ENCODE measurements at regions not wholly inside any gene's neighbourhood (a gene's known extent, or its start where the extent isn't known, plus 50 kb on each side); places are given as distances from the start of the nearest gene placed in this dataset.

- Histone ChIP-seq H3K27ac (no peak overlapping the region), H3K27me3 (no peaks in the 10 kb centered on the region), H3K36me3 (replicated peaks in 1 of 2) (no peaks in the 10 kb centered on the region), H3K4me3 (peak overlapping the region in 1 of 4 donors; percentile 33), H3K9me3 (replicated peaks in 1 of 3) (no peaks in the 10 kb centered on the region), H3K4me1 (replicated peaks in 1 of 2) (no peaks in the 10 kb centered on the region)
- peak; percentile 25 to 57 (median 44) for DNase-seq
- intact Hi-C loops (cut with DNase I), result no loop called here
- peak; percentile 53 to 70 (median 64) for TF ChIP-seq CTCF (IDR thresholded peaks at IDR 0.05)
- TF ChIP-seq POLR2A (IDR thresholded peaks at IDR 0.05), result no peak
- WGBS, 4 donors, result 24 to 38% (median 28%) methylated on average over 9 to 10 of the region's 10 CpGs
Observed at GRCh38 chr11:23112987-23113886, 253.0 kb upstream of the CCDC179 start.

GRCh38 chr11:23113887-23114216 is 253.6 kb upstream of the CCDC179 start:
- Histone ChIP-seq H3K27me3 (no peaks in the 10 kb centered on the region), H3K27ac (no peak overlapping the region), H3K4me1 (replicated peaks in 1 of 2) (no peaks in the 10 kb centered on the region), H3K4me3 (no peak overlapping the region), H3K36me3 (replicated peaks in 1 of 2) (no peaks in the 10 kb centered on the region), H3K9me3 (replicated peaks in 1 of 3) (no peaks in the 10 kb centered on the region)
- WGBS, 4 donors, result 41 to 75% (median 47%) methylated on average over 1 of the region's 1 CpG
- intact Hi-C loops (cut with DNase I), result no loop called here
- no peak for DNase-seq
- no peak for TF ChIP-seq CTCF (IDR thresholded peaks at IDR 0.05)
- TF ChIP-seq POLR2A (IDR thresholded peaks at IDR 0.05), result no peak

- 30 to 44% (median 32%) methylated on average over 3 of the region's 3 CpGs for WGBS, 4 donors
- Histone ChIP-seq H3K27me3 (no peaks in the 10 kb centered on the region), H3K27ac (no peak overlapping the region), H3K4me3 (no peak overlapping the region), H3K9me3 (replicated peaks in 1 of 3) (peaks cover 0 to 3% (median 0%) of the 10 kb centered on the region in 3 donors), H3K4me1 (replicated peaks in 1 of 2) (peaks cover 11 to 22% of the 10 kb centered on the region in 2 donors), H3K36me3 (replicated peaks in 1 of 2) (no peaks in the 10 kb centered on the region)
- TF ChIP-seq CTCF (IDR thresholded peaks at IDR 0.05) (no peak), POLR2A (IDR thresholded peaks at IDR 0.05) (no peak)
- intact Hi-C loops (cut with DNase I), result no loop called here
- DNase-seq, result peak in 6 of 7 donors; percentile 34 to 64 (median 52)
Observed at GRCh38 chr11:23123753-23124152, 263.5 kb upstream of the CCDC179 start.

- intact Hi-C loops (cut with DNase I), result no loop called here
- TF ChIP-seq CTCF (IDR thresholded peaks at IDR 0.05) (no peak), POLR2A (IDR thresholded peaks at IDR 0.05) (no peak)
- Histone ChIP-seq H3K4me1 (replicated peaks in 1 of 2) (peaks cover 11 to 22% of the 10 kb centered on the region in 2 donors), H3K4me3 (no peak overlapping the region), H3K36me3 (replicated peaks in 1 of 2) (no peaks in the 10 kb centered on the region), H3K27me3 (no peaks in the 10 kb centered on the region), H3K9me3 (replicated peaks in 1 of 3) (peaks cover 0 to 3% (median 0%) of the 10 kb centered on the region in 3 donors), H3K27ac (no peak overlapping the region)
- DNase-seq, result no peak
Observed at GRCh38 chr11:23124249-23124648, 264.0 kb upstream of the CCDC179 start.
